ENCODE measurements at regions not wholly inside any gene's neighbourhood (a gene's known extent, or its start where the extent isn't known, plus 50 kb on each side); places are given as distances from the start of the nearest gene placed in this dataset.

DNA sequence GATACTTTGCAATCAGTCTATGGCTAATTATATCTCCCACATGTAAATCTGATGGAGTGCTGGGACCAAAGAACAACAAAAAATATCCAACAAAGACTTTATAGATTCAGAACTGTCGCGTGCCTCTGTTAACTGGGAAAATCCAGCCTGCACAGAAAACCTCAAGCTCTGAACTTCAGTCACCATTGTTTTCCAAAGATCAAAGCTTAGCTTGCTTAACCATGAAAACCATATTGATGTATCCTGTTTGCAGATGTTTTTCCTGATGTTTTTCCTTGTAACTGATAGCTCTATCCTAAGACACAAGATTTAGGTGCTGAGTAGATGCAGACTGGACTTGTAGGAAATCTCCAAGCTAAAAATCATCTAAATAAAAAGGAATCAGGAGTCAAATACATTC lies 163.7 kb downstream of the GXYLT1 start:
- no peak for DNase-seq

DNA sequence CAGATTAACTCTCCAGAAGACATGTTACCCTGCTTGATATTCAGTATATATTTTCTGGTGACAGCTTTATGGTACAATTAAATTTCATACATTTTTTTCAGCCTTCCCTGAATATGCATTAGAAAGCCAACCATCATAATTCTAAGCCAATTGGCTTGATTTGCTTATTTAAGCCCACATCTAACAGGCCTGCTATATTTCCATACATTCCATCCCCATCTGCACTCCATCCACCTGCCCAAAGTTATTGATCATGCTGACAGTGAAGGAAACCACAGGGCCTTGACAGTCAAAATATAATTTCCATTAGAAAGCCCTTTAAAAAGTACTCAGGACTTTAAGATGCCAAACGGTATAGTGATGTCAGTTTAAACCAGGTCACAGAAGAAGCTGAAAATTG lies 164.3 kb downstream of the GXYLT1 start:
- DNase-seq: no peak

DNA sequence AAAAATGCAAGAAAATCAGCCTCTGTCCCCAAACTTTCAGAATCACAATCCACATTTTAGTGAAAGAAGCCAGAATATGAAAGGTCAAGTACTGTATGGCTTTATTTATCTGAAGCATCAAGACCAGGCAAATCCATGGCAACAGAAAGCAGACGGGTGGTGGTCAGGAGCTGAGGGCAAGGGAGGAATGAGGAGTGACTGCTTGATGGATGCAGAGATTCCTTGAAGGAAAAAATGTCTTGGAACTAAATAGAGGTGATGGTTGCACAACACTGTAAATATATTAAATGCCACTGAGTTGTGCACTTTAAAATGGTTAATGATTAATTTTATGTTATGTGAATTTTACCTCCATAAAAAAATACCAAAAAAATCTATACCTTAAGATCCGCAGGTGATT lies 165.1 kb downstream of the GXYLT1 start:
- no peak for DNase-seq

- no peak for DNase-seq
Observed at GRCh38 chr12:41972598-41972997, 172.1 kb downstream of the GXYLT1 start.

- DNase-seq: no peak
Observed at GRCh38 chr12:41972196-41972595, 172.5 kb downstream of the GXYLT1 start.

DNA sequence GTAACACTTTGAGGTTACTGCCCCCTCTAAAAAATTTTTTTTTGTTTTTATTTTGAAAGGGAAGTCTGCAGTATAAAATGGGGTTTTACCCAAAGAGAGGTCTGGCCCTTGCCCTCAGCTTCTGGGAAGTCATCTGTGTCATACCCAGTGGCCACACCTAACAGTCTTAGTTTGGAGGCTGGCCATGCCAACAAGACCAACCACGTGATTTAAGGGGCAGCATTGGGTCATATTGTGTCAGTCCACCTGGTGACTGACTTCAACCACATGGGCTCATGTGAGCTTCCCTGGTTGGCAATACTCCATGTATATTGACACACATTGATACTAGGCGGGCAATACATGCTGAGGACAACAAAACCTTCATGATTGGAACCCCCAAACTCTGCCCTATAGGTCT lies 173.9 kb downstream of the GXYLT1 start:
- DNase-seq: no peak

DNA sequence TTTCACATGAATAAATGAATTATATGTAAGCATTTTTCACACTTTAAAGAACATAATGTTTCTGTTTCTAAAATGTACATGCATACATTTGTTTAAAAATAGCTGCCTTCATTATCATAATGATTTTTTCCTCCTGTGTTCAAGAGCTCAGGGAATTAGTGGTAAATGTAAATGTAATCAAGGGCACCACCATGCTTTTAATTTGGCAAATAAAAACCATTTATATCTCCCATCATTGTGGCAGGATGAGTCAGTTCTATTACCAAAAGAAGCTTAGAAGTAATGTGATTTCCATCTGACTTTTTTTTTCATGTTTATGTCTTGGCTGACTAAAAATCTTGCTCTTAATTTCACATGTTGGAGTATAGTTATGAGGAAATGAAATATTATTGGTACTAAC lies 176.1 kb downstream of the GXYLT1 start:
- no peak for DNase-seq

- DNase-seq: no peak
Observed at GRCh38 chr12:41967668-41968500, 176.8 kb downstream of the GXYLT1 start.

- DNase-seq: no peak
Observed at GRCh38 chr12:41966916-41967315, 177.8 kb downstream of the GXYLT1 start.

DNA sequence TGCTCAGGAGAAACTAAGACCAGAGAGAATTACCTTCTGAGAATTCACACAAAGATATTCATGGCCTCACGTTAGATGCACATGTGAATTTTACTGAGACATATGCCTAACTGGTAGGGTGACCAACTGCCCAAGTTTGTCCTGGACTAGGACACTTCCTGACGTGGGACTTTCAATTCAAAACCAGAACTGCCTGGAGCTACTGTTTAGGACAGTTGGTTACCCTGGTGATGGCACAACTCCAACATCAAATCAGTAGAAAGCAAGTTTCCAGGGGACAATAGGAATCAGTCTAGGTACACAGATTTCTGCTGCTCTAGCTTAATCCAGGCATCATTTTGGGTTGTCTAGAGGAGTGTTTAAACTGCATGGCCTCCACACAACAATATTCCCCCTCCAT lies 178.7 kb downstream of the GXYLT1 start:
- no peak for DNase-seq

GRCh38 chr12:41963398-41963797 lies 181.3 kb downstream of the GXYLT1 start:
- no peak for DNase-seq

- DNase-seq: no peak
Observed at GRCh38 chr12:41962171-41962572, 182.5 kb downstream of the GXYLT1 start.

DNA sequence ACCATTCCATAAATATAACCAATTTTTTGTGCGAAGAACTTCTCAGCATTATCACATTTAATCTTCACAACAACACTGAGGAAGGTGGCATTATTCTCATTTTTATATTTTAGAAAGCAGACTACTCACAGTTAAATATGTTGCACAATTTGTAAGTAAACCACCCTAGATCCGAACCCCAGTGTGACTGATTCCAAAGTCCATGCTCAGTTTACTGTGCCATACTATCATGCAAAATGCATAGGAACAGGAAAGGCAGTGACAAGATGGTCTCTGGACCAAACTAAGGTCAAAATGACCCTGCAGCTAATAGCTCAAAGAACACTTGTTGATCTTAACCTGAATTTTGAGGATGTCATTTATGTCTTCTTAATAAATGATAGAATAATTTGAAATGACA lies 185.4 kb downstream of the GXYLT1 start:
- no peak for DNase-seq

DNA sequence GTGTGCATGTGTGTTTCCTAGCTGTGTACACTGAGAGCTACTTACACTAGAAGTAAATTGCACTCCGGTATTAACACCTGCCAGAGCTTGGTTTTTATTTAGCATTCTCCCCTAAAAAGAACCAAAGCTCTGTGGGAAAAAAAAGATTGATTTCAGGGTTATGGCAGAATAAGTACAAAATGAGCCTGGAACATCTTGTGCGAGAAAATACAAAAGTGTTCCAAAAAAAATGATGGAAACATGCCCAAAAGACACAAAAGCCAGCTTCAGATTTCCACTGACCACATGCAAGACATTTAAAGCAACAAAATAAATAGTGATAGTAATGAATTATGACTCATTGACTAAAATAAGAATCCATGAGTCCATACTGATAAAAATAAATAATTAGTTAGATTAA lies 188.3 kb downstream of the GXYLT1 start:
- no peak for DNase-seq

GRCh38 chr12:41950455-41950854 lies 194.2 kb downstream of the GXYLT1 start:
- DNase-seq: no peak

- no peak for DNase-seq
Observed at GRCh38 chr12:41946106-41946505, 198.6 kb downstream of the GXYLT1 start.

GRCh38 chr12:41944216-41944615 lies 200.5 kb downstream of the GXYLT1 start:
- no peak for DNase-seq

- no peak for DNase-seq
Observed at GRCh38 chr12:41943671-41944070, 201.0 kb downstream of the GXYLT1 start.

- DNase-seq: no peak
Observed at GRCh38 chr12:41942354-41942753, 202.3 kb downstream of the GXYLT1 start.

- DNase-seq: no peak
Observed at GRCh38 chr12:41941079-41941478, 203.6 kb downstream of the GXYLT1 start.

GRCh38 chr12:41940571-41940970 lies 204.1 kb downstream of the GXYLT1 start:
- DNase-seq: no peak

- no peak for DNase-seq
Observed at GRCh38 chr12:41936333-41936732, 208.3 kb downstream of the GXYLT1 start.

- DNase-seq: no peak
Observed at GRCh38 chr12:41935911-41936310, 208.8 kb downstream of the GXYLT1 start.

- no peak for DNase-seq
Observed at GRCh38 chr12:41932470-41932991, 212.1 kb downstream of the GXYLT1 start.

GRCh38 chr12:41930866-41931437 lies 213.7 kb downstream of the GXYLT1 start:
- DNase-seq: no peak
